HCT116 (cell line): ENCODE measurements at regions not wholly inside any gene's neighbourhood (a gene's known extent, or its start where the extent isn't known, plus 50 kb on each side); places are given as distances from the start of the nearest gene placed in this dataset.

Experiments
- ATAC-seq: fragments of 200-7000 bp; cut with Tn5 transposase; 2 replicates; pipeline ENCODE4 v1.9.1; 2020; ENCODE audit warnings: mild to moderate bottlenecking, moderate library complexity
- BruUV-seq: library from RNA; stranded (reverse); fragments of 400-500 nt; replicated peaks from 2 replicates; lab custom pipeline; 2021; lab: Mats Ljungman, UMichigan
- CTCF ChIA-PET: fragments of 300-600 bp; sonication (Branson Sonifier 250); formaldehyde crosslinking; loops from one replicate; lab custom pipeline; 2021; ENCODE audit warnings: antibody characterized with exemption; lab: Charles Lee
- POLR2A ChIA-PET: fragments of 300-600, 350-600 bp; sonication (Branson Sonifier 250); formaldehyde crosslinking; loops from one replicate; lab custom pipeline; 2021; ENCODE audit warnings: antibody characterized with exemption; lab: Charles Lee
- RAD21 ChIA-PET, 2 experiments: fragments of 300-600 bp; sonication (Branson Sonifier 250); formaldehyde crosslinking; loops; one replicate each; lab custom pipeline; 2023; ENCODE audit warnings: low total read pairs in 2 of 2; ENCODE audit not compliant: uncharacterized antibody in 2 of 2, unreplicated experiment in 2 of 2, low non-redundant PET in 1 of 2; lab: Charles Lee
- DNase-seq: peaks from one replicate; pipeline ENCODE4 v3.0.0-alpha.2; 2010; ENCODE audit warnings: low read depth, low spot score
- H2AFZ ChIP-seq: fragments of 200-600 bp; shearing (Covaris generic), sonication (generic); 2 replicates; pipeline ENCODE4 v1.6.1; 2017; ENCODE audit warnings: low read depth, mixed run types, mixed read lengths, antibody characterized with exemption, low read length; ENCODE audit not compliant: poor library complexity, severe bottlenecking
- H3K27ac ChIP-seq: 2 replicates; pipeline ENCODE4 v1.5.1; 2012; ENCODE audit warnings: low read depth, low read length
- H3K27me3 ChIP-seq: fragments of 200-600 bp; sonication (generic); 2 replicates; pipeline ENCODE4 v1.6.1; 2016; ENCODE audit warnings: mixed run types, low read length, mixed read lengths; ENCODE audit not compliant: insufficient read depth
- H3K36me3 ChIP-seq, 2 experiments: fragments of 200-500 bp in 1 of 2; fragments of 200-600 bp in 1 of 2; sonication (Bioruptor generic) in 1 of 2; sonication (generic) in 1 of 2; 2 replicates each; pipeline versions ENCODE4 v1.5.1 to v1.6.1; 2014 to 2016; ENCODE audit warnings: low read length in 2 of 2, inconsistent platforms in 1 of 2, mixed read lengths in 1 of 2, mixed run types in 1 of 2; ENCODE audit not compliant: insufficient read depth in 2 of 2, control insufficient read depth in 1 of 2
- H3K4me1 ChIP-seq, 2 experiments: fragments of 200-600 bp in 1 of 2; sonication (generic) in 1 of 2; 2 replicates each; pipeline versions ENCODE4 v1.5.1 to v1.6.1; 2012 to 2017; ENCODE audit warnings: low read length in 2 of 2, inconsistent platforms in 1 of 2, mild to moderate bottlenecking in 1 of 2, mixed read lengths in 1 of 2, mixed run types in 1 of 2, moderate library complexity in 1 of 2; ENCODE audit not compliant: insufficient read depth in 2 of 2, control insufficient read depth in 1 of 2
- H3K4me2 ChIP-seq: fragments of 200-600 bp; sonication (generic); 2 replicates; pipeline ENCODE4 v1.6.1; 2017; ENCODE audit warnings: mixed run types, low read length, mixed read lengths
- H3K4me3 ChIP-seq, 2 experiments: fragments of 200-600 bp in 1 of 2; sonication (generic) in 1 of 2; replicated peaks in 1 of 2; 2 replicates each; pipeline ENCODE4 v1.5.1; 2011 to 2016; ENCODE audit warnings: low read length in 2 of 2, control low read depth in 1 of 2, low read depth in 1 of 2, mild to moderate bottlenecking in 1 of 2, mixed read lengths in 1 of 2, mixed run types in 1 of 2
- H3K79me2 ChIP-seq: fragments of 200-600 bp; sonication (generic); 2 replicates; pipeline ENCODE4 v1.6.1; 2017; ENCODE audit warnings: mild to moderate bottlenecking, mixed run types, low read length, moderate library complexity, mixed read lengths; ENCODE audit not compliant: insufficient read depth
- H3K9ac ChIP-seq: fragments of 200-600 bp; sonication (generic); 2 replicates; pipeline ENCODE4 v1.6.1; 2016; ENCODE audit warnings: low read length, mixed read lengths
- H3K9me2 ChIP-seq: fragments of 200-600 bp; sonication (generic), shearing (Covaris generic); 2 replicates; pipeline ENCODE4 v1.6.1; 2017; ENCODE audit warnings: mixed run types, mild to moderate bottlenecking, moderate library complexity; ENCODE audit not compliant: insufficient read depth
- H3K9me3 ChIP-seq, 2 experiments: fragments of 200-500 bp in 1 of 2; fragments of 200-600 bp in 1 of 2; sonication (Bioruptor generic) in 1 of 2; sonication (generic) in 1 of 2; 2 replicates each; pipeline ENCODE4 v1.6.1; 2014 to 2017; ENCODE audit warnings: low read length in 2 of 2, mixed read lengths in 2 of 2, inconsistent platforms in 1 of 2, low read depth in 1 of 2, mild to moderate bottlenecking in 1 of 2, mixed run types in 1 of 2, moderate library complexity in 1 of 2; ENCODE audit not compliant: control insufficient read depth in 1 of 2, insufficient read depth in 1 of 2
- H4K20me1 ChIP-seq: fragments of 200-600 bp; sonication (generic), shearing (Covaris generic); 2 replicates; pipeline ENCODE4 v1.6.1; 2017; ENCODE audit warnings: mixed run types, mild to moderate bottlenecking, moderate library complexity; ENCODE audit not compliant: insufficient read depth
- ATF3 ChIP-seq: IDR thresholded peaks from 2 replicates; pipeline ENCODE4 v1.6.1; 2012
- CEBPB ChIP-seq: IDR thresholded peaks from 2 replicates; pipeline ENCODE4 v1.6.1; 2012; ENCODE audit warnings: low read depth
- CTCF ChIP-seq, 3 experiments: fragments of 200-600 bp in 1 of 3; sonication (generic) in 1 of 3; IDR thresholded peaks in 2 of 3; conservative IDR thresholded peaks in 1 of 3; 2 replicates each; pipeline ENCODE4 v1.5.1; 2012 to 2017; ENCODE audit warnings: low read depth in 2 of 3, low read length in 2 of 3, antibody characterized with exemption in 1 of 3, borderline replicate concordance in 1 of 3, control low read depth in 1 of 3, mild to moderate bottlenecking in 1 of 3, mixed read lengths in 1 of 3, mixed run types in 1 of 3, moderate library complexity in 1 of 3; ENCODE audit not compliant: insufficient read depth in 1 of 3
- ELF1 ChIP-seq: IDR thresholded peaks from 2 replicates; pipeline ENCODE4 v1.6.1; 2012; ENCODE audit warnings: low read depth, borderline replicate concordance
- EZH2phosphoT487 ChIP-seq: fragments of 200-600 bp; IDR thresholded peaks from 2 replicates; pipeline ENCODE4 v1.6.1; 2018; ENCODE audit warnings: antibody characterized with exemption, borderline replicate concordance
- FOSL1 ChIP-seq: IDR thresholded peaks from 2 replicates; pipeline ENCODE4 v1.6.1; 2012; ENCODE audit warnings: low read depth
- JUND ChIP-seq: IDR thresholded peaks from 2 replicates; pipeline ENCODE4 v1.6.1; 2012
- MAX ChIP-seq: IDR thresholded peaks from 2 replicates; pipeline ENCODE4 v1.6.1; 2012
- POLR2A ChIP-seq: IDR thresholded peaks from 2 replicates; pipeline ENCODE4 v1.7.0; 2011; ENCODE audit warnings: borderline replicate concordance; ENCODE audit not compliant: insufficient read depth, insufficient read length; ENCODE audit errors: extremely low read depth
- POLR2AphosphoS5 ChIP-seq: IDR thresholded peaks from 2 replicates; pipeline ENCODE4 v1.6.1; 2011; ENCODE audit warnings: mild to moderate bottlenecking, low read depth, low read length, moderate library complexity
- RAD21 ChIP-seq: IDR thresholded peaks from 2 replicates; pipeline ENCODE4 v1.6.1; 2012; ENCODE audit warnings: low read depth, mild to moderate bottlenecking
- SIN3A ChIP-seq: IDR thresholded peaks from 2 replicates; pipeline ENCODE4 v1.6.1; 2012; ENCODE audit warnings: low read depth
- SP1 ChIP-seq: IDR thresholded peaks from 2 replicates; pipeline ENCODE4 v1.6.1; 2012; ENCODE audit warnings: low read depth
- SRF ChIP-seq: IDR thresholded peaks from 2 replicates; pipeline ENCODE4 v1.6.1; 2012; ENCODE audit warnings: low read depth
- YY1 ChIP-seq: IDR thresholded peaks from 2 replicates; pipeline ENCODE4 v1.6.1; 2011; ENCODE audit warnings: low read length, low read depth, moderate library complexity, mild to moderate bottlenecking; ENCODE audit not compliant: insufficient replicate concordance; ENCODE audit errors: extremely low read depth
- ZFX ChIP-seq: fragments of 450-650 bp; IDR thresholded peaks from 2 replicates; pipeline ENCODE4 v1.6.1; 2017
- ZNF274 ChIP-seq: fragments of 200-500 bp; sonication (Bioruptor generic); IDR thresholded peaks from 2 replicates; pipeline ENCODE4 v1.6.1; 2014; ENCODE audit warnings: mild to moderate bottlenecking, low read depth, low read length, inconsistent platforms
- intact Hi-C: fragments of 100-400 bp; cut with micrococcal nuclease; formaldehyde crosslinking; loops from 2 replicates; pipeline ENCODE4 v1.10.0; 2022

GRCh38 chr1:8146257-8146855, 120.2 kb upstream of the ERRFI1 start:
- POLR2A ChIA-PET: no interaction called here
- 0 out of 4 replicates have a peak, but pooled peaks cover 0 to 3% of the 10 kb centered on the region in 2 experiments for H3K9me3 ChIP-seq
- H3K4me1 ChIP-seq: peaks cover 28% of the 10 kb centered on the region in 2 experiments
- no peaks in the 10 kb centered on the region for H3K79me2 ChIP-seq
- no peak overlapping the region for H3K27ac ChIP-seq
- DNase-seq (no peak), ATAC-seq (no peak)
- H3K9me2 ChIP-seq: no peaks in the 10 kb centered on the region
- H3K4me2 ChIP-seq: no peak overlapping the region
- CTCF ChIA-PET: no interaction called here
- RAD21 ChIA-PET: no interaction called here
- H2AFZ ChIP-seq: no peak overlapping the region
- intact Hi-C loops: no loop called here
- no peaks in the 10 kb centered on the region for H4K20me1 ChIP-seq
- no TSS peak for BruUV-seq
- H3K27me3 ChIP-seq: no peaks in the 10 kb centered on the region
- no peak for TF ChIP-seq POLR2A
- no peak for TF ChIP-seq JUND
- no peak for TF ChIP-seq FOSL1
- no peak for TF ChIP-seq EZH2phosphoT487
- TF ChIP-seq POLR2AphosphoS5: no peak
- no peak for TF ChIP-seq MAX
- TF ChIP-seq SRF: no peak
- no peak for TF ChIP-seq SP1
- TF ChIP-seq ZNF274: no peak
- TF ChIP-seq SIN3A: no peak
- TF ChIP-seq CEBPB: no peak
- TF ChIP-seq ZFX: no peak
- H3K9ac ChIP-seq: no peak overlapping the region
- no peak overlapping the region for H3K4me3 ChIP-seq
- no peaks in the 10 kb centered on the region for H3K36me3 ChIP-seq

- Histone ChIP-seq H4K20me1 (no peaks in the 10 kb centered on the region), H3K4me2 (no peak overlapping the region), H3K4me1 (peaks cover 30 to 32% of the 10 kb centered on the region in 2 experiments), H3K79me2 (no peaks in the 10 kb centered on the region), H2AFZ (no peak overlapping the region), H3K9me2 (no peaks in the 10 kb centered on the region), H3K4me3 (no peak overlapping the region), H3K9ac (no peak overlapping the region), H3K36me3 (no peaks in the 10 kb centered on the region), H3K27ac (no peak overlapping the region), H3K9me3 (0 out of 4 replicates have a peak, but pooled peaks cover 0 to 1% of the 10 kb centered on the region in 2 experiments), H3K27me3 (no peaks in the 10 kb centered on the region)
- no peak for DNase-seq
- ChIA-PET POLR2A (no interaction called here), RAD21 (no interaction called here), CTCF (no interaction called here)
- no TSS peak for BruUV-seq
- ATAC-seq: no peak
- intact Hi-C loops: no loop called here
- TF ChIP-seq CTCF (IDR thresholded peaks at IDR 0.05 in 2 of 3, conservative IDR thresholded peaks at IDR 0.05 in 1 of 3; ENCODE audit: borderline replicate concordance in 1 of 3, insufficient read depth in 1 of 3, low read depth in 2 of 3, low read length in 2 of 3): no peak
- no peak for TF ChIP-seq JUND
- no peak for TF ChIP-seq SRF
- no peak for TF ChIP-seq POLR2AphosphoS5
- TF ChIP-seq CEBPB: no peak
- TF ChIP-seq ELF1: no peak
- no peak for TF ChIP-seq ZNF274
- no peak for TF ChIP-seq POLR2A
- TF ChIP-seq ATF3: no peak
- TF ChIP-seq FOSL1: no peak
- TF ChIP-seq YY1: no peak
- no peak for TF ChIP-seq RAD21
- TF ChIP-seq EZH2phosphoT487: no peak
Measured at GRCh38 chr1:8145545-8146202, 119.6 kb upstream of the ERRFI1 start.
